Heart right ventricle (tissue), 16 donors: ENCODE measurements at regions not wholly inside any gene's neighbourhood (a gene's known extent, or its start where the extent isn't known, plus 50 kb on each side); places are given as distances from the start of the nearest gene placed in this dataset.

Experiments
- ATAC-seq, 8 donors: fragments of 200-7000 bp; cut with Tn5 transposase; one replicate each; pipeline ENCODE4 v1.9.1; 2020; ENCODE audit warnings: mild to moderate bottlenecking in 8 of 8, moderate library complexity in 8 of 8, moderate number of reproducible peaks in 1 of 8
- DNase-seq, 2 donors: peaks; one replicate each; pipeline ENCODE4 v3.0.0-alpha.2; 2020
- H3K27ac ChIP-seq, 10 donors: fragments of 200-600 bp; sonication (generic) in 2 of 10; one replicate each; pipeline versions ENCODE4 v1.5.0 to v1.8.0; 2020 to 2022; ENCODE audit warnings: mild to moderate bottlenecking in 3 of 10
- H3K27me3 ChIP-seq, 7 donors: fragments of 200-600 bp; one replicate each; pipeline ENCODE4 v1.8.0; 2021 to 2022; ENCODE audit warnings: mild to moderate bottlenecking in 2 of 7
- H3K36me3 ChIP-seq, 9 donors: fragments of 200-600 bp; sonication (generic) in 1 of 9; one replicate each; pipeline versions ENCODE4 v1.5.0 to v1.8.0; 2020 to 2022; ENCODE audit warnings: mild to moderate bottlenecking in 2 of 9
- H3K4me1 ChIP-seq, 9 donors: fragments of 200-600 bp; sonication (generic) in 1 of 9; one replicate each; pipeline versions ENCODE4 v1.5.0 to v1.8.0; 2020 to 2022; ENCODE audit warnings: mild to moderate bottlenecking in 4 of 9
- H3K4me3 ChIP-seq, 10 donors: fragments of 200-600 bp; sonication (generic) in 2 of 10; one replicate each; pipeline versions ENCODE4 v1.5.0 to v1.8.0; 2020 to 2022; ENCODE audit warnings: mild to moderate bottlenecking in 7 of 10, moderate library complexity in 2 of 10
- H3K9me3 ChIP-seq, 11 donors: fragments of 200-600 bp in 10 of 11; sonication (generic) in 2 of 11; one replicate each; pipeline versions ENCODE4 v1.5.0 to v1.8.0; 2013 to 2022; ENCODE audit warnings: mild to moderate bottlenecking in 2 of 11, control low read depth in 1 of 11, moderate library complexity in 1 of 11
- WGBS, 2 donors: extraction: QIAGEN DNeasy Blood & Tissue Kit; methylation state at CpG; one replicate each; pipeline ENCODE4 v1.1.7; 2013; ENCODE audit warnings: inconsistent platforms in 1 of 2; 5-methylcytosine and 5-hydroxymethylcytosine counted together
- intact Hi-C, 10 donors: fragments of 100-400 bp; cut with DNase I; formaldehyde crosslinking; loops; one replicate each; pipeline versions ENCODE4 v1.11.1 to v1.14.2; 2022
- TF ChIP-seq, protein P1 (sequence below), 9 donors: fragments of 200-600 bp; sonication (generic) in 2 of 9; IDR thresholded peaks; one replicate each; pipeline versions ENCODE4 v1.5.0 to v1.8.0; 2021 to 2022; ENCODE audit warnings: antibody characterized with exemption in 9 of 9, mild to moderate bottlenecking in 5 of 9, moderate library complexity in 1 of 9
- donor health status: Arrhythmogenic right ventricular cardiomyopathy.
- donor health status: ischemic (EF 13 %, LVEDD 7.1; RV severe dilation, severe dysfunction).
- donor health status: healthy with polysubstance abuse.
- donor health status: DM: no; HTN: yes; CAD: no.
- donor health status: DM: no; HTN: no; CAD: no.
- donor health status: ischemic (EF 25% LVEDD 6.9; RV normal size, moderate dysfunction).
- donor health status: ischemic (EF 25% LVEDD 5.7; RV mildly dilated, moderate dysfunction).
- donor health status: healthy.
- donor health status: DM: yes; HTN: yes; CAD: no.
- donor health status: Ischemic cardiomyopathy.
- donor health status: ischemic (EF 35%, LVEDD 5.7; RV mildly dilated, moderate dysfunction).
- donor health status: nonischemic (EF 11% LVEDD 7.7; RV severe dilation, severe dysfunction).
- donor health status: DM: yes; HTN: yes; CAD: no.
- donor health status: PGD.
- donor health status: ischemic (EF 29% LVEDD 5.4; RV normal size, mild dysfunction).
- donor health status: nonischemic (EF 23%, LVEDD 6.1; RV moderate dilation, normal function).

DNA sequence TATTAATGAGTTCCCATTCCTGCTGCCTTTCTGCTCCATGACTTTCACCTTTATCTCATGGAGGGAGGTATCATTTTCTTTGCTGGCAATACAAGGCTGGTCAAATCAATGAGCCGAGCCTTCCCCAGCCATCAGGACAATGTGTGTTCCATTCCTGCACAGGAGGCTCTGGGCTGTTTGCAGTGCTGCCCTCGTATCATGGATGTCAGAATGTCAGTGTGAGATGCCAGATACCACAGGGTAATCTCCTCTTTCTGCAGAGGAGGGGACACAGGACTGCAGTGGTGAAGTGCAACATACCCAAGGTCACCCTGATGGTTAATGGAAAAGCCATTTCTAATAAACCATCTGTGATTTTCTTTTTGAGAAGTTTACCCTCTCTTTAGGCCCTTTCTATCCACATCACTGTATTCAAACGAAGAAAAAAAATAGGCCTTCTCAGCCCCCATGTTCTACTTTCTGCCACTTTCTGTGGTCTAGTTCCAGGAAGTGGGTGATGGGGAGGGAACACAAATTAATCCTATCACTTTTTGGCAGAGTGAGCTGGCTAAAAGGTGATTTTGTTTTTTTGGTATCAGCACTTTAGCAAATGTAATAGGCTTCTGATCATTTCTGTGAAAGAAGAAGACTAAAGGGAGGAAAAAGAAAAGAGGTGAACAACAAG is 490.2 kb upstream of the BOD1L1 start:
- Histone ChIP-seq H3K9me3 (no peaks in the 10 kb centered on the region), H3K27ac (no peak overlapping the region), H3K27me3 (no peaks in the 10 kb centered on the region), H3K36me3 (no peaks in the 10 kb centered on the region), H3K4me3 (no peak overlapping the region), H3K4me1 (peaks cover 0 to 12% (median 0%) of the 10 kb centered on the region in 9 donors)
- ATAC-seq (peak in 5 of 8 donors; percentile 54 to 86 (median 73)), DNase-seq (peak in 1 of 2 donors; percentile 4)
- 60% methylated on average over 3 of the region's 3 CpGs for WGBS, 2 donors
- TF ChIP-seq, protein P1, sequence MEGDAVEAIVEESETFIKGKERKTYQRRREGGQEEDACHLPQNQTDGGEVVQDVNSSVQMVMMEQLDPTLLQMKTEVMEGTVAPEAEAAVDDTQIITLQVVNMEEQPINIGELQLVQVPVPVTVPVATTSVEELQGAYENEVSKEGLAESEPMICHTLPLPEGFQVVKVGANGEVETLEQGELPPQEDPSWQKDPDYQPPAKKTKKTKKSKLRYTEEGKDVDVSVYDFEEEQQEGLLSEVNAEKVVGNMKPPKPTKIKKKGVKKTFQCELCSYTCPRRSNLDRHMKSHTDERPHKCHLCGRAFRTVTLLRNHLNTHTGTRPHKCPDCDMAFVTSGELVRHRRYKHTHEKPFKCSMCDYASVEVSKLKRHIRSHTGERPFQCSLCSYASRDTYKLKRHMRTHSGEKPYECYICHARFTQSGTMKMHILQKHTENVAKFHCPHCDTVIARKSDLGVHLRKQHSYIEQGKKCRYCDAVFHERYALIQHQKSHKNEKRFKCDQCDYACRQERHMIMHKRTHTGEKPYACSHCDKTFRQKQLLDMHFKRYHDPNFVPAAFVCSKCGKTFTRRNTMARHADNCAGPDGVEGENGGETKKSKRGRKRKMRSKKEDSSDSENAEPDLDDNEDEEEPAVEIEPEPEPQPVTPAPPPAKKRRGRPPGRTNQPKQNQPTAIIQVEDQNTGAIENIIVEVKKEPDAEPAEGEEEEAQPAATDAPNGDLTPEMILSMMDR (IDR thresholded peaks at IDR 0.05): no peak
- intact Hi-C loops: no loop called here

- TF ChIP-seq, protein P1 (IDR thresholded peaks at IDR 0.05): no peak
- DNase-seq (no peak), ATAC-seq (no peak)
- H3K9me3 ChIP-seq: no peaks in the 10 kb centered on the region
- no peak overlapping the region for H3K27ac ChIP-seq
- intact Hi-C loops: no loop called here
- H3K4me1 ChIP-seq: peaks cover 0 to 21% (median 0%) of the 10 kb centered on the region in 9 donors
- no peak overlapping the region for H3K4me3 ChIP-seq
- H3K36me3 ChIP-seq: no peaks in the 10 kb centered on the region
- 78 to 81% methylated on average over 2 of the region's 2 CpGs for WGBS, 2 donors
- H3K27me3 ChIP-seq: no peaks in the 10 kb centered on the region
These were observed 497.3 kb upstream of the BOD1L1 start for GRCh38 chr4:14124816-14125215.

- H3K27me3 ChIP-seq: no peaks in the 10 kb centered on the region
- ATAC-seq (peak in 3 of 8 donors; percentile 39 to 42 (median 41)), DNase-seq (no peak)
- H3K4me3 ChIP-seq: no peak overlapping the region
- H3K27ac ChIP-seq: peak overlapping the region in 1 of 10 donors; percentile 64
- H3K36me3 ChIP-seq: no peaks in the 10 kb centered on the region
- no peaks in the 10 kb centered on the region for H3K9me3 ChIP-seq
- intact Hi-C loops: no loop called here
- WGBS, 2 donors: 46 to 57% methylated on average over 1 of the region's 1 CpG
- peaks cover 0 to 21% (median 0%) of the 10 kb centered on the region in 9 donors for H3K4me1 ChIP-seq
- TF ChIP-seq, protein P1 (IDR thresholded peaks at IDR 0.05): no peak
These were observed 498.0 kb upstream of the BOD1L1 start for GRCh38 chr4:14125375-14126129.

- H3K27ac ChIP-seq: no peak overlapping the region
- DNase-seq (no peak), ATAC-seq (no peak)
- TF ChIP-seq, protein P1 (IDR thresholded peaks at IDR 0.05): no peak
- H3K27me3 ChIP-seq: no peaks in the 10 kb centered on the region
- no peaks in the 10 kb centered on the region for H3K9me3 ChIP-seq
- no peaks in the 10 kb centered on the region for H3K36me3 ChIP-seq
- no peak overlapping the region for H3K4me3 ChIP-seq
- peaks cover 0 to 24% (median 0%) of the 10 kb centered on the region in 9 donors for H3K4me1 ChIP-seq
- intact Hi-C loops: no loop called here
- WGBS, 2 donors: 56 to 66% methylated on average over 2 of the region's 2 CpGs
These were observed 503.0 kb upstream of the BOD1L1 start for GRCh38 chr4:14130551-14130950.
